ENCODE measurements at regions not wholly inside any gene's neighbourhood (a gene's known extent, or its start where the extent isn't known, plus 50 kb on each side); places are given as distances from the start of the nearest gene placed in this dataset.

DNA sequence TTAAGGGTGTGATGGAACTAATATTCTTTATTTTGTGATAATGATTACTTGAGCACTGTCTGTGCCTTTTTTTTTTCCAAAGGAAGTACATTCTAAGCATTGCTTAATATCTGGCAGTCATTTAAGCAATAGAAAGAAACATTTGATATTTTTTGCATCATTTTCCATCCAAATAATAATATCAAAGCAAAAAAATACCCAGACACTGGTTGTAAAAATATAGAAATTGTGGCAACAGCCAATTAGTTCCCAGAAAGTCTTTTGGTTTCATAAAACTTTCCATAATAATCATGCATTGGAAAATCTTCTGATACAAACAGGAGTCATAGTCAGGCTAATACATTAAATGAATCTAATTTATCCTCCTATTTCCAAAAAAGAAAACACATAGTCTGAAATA, 629.3 kb upstream of the ADAMTS5 start:
- DNase-seq (no peak), ATAC-seq (ENCODE audit: insufficient read depth, low FRiP score) (no peak)
- no peak overlapping the region for H3K9ac ChIP-seq (ENCODE audit: insufficient read depth in 1 of 2, low read length in 2 of 2)
- TF ChIP-seq CTCF (IDR thresholded peaks at IDR 0.05; ENCODE audit: control extremely low read depth, extremely low read depth): no peak
- no peaks in the 10 kb centered on the region for H3K36me3 ChIP-seq (ENCODE audit: control insufficient read depth in 4 of 4, insufficient read depth in 4 of 4, low read length in 4 of 4)
- no peak overlapping the region for H3K27ac ChIP-seq (ENCODE audit: low read depth in 1 of 2, low read length in 1 of 2)
- H3K4me1 ChIP-seq (ENCODE audit: control insufficient read depth in 5 of 5, insufficient read depth in 5 of 5, low read length in 5 of 5): peaks cover 0 to 6% (median 0%) of the 10 kb centered on the region in 5 donors
- no peaks in the 10 kb centered on the region for H3K27me3 ChIP-seq (ENCODE audit: control insufficient read depth in 3 of 3, insufficient read depth in 3 of 3, low read length in 2 of 3)
- H3K4me3 ChIP-seq: no peak overlapping the region
- H3K9me3 ChIP-seq (ENCODE audit: control insufficient read depth in 4 of 4, insufficient read depth in 3 of 4, low read length in 3 of 4): no peaks in the 10 kb centered on the region

DNA sequence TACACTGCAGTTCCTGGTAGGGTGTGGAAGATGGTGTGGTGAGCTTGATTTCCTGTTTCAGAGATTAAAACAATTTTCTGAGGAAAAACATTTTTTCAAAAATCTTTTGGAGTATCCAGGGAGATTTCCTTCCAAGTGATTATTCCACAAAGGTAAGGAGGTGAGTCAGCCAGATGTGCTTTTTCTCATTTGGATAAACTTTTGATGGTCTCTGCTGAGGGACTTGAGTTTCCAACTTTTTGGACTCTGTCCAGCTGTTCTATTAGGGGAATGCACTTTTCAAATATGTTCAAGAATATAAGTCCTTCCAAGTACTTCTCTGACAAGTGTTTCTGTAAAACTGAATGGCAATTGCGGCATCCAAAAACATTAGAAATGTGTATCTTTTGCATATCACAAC, 628.8 kb upstream of the ADAMTS5 start:
- Histone ChIP-seq H3K36me3 (ENCODE audit: control insufficient read depth in 4 of 4, insufficient read depth in 4 of 4, low read length in 4 of 4) (no peaks in the 10 kb centered on the region), H3K4me1 (ENCODE audit: control insufficient read depth in 5 of 5, insufficient read depth in 5 of 5, low read length in 5 of 5) (peaks cover 0 to 6% (median 0%) of the 10 kb centered on the region in 5 donors), H3K27me3 (ENCODE audit: control insufficient read depth in 3 of 3, insufficient read depth in 3 of 3, low read length in 2 of 3) (no peaks in the 10 kb centered on the region), H3K4me3 (no peak overlapping the region), H3K9ac (ENCODE audit: insufficient read depth in 1 of 2, low read length in 2 of 2) (no peak overlapping the region), H3K9me3 (ENCODE audit: control insufficient read depth in 4 of 4, insufficient read depth in 3 of 4, low read length in 3 of 4) (no peaks in the 10 kb centered on the region), H3K27ac (ENCODE audit: low read depth in 1 of 2, low read length in 1 of 2) (no peak overlapping the region)
- TF ChIP-seq CTCF (IDR thresholded peaks at IDR 0.05; ENCODE audit: control extremely low read depth, extremely low read depth): no peak
- peak in 2 of 3 donors; percentile 13 to 46 for DNase-seq
- no peak for ATAC-seq (ENCODE audit: insufficient read depth, low FRiP score)
- WGBS, 2 donors: 72 to 93% methylated on average over 1 of the region's 1 CpG

DNA sequence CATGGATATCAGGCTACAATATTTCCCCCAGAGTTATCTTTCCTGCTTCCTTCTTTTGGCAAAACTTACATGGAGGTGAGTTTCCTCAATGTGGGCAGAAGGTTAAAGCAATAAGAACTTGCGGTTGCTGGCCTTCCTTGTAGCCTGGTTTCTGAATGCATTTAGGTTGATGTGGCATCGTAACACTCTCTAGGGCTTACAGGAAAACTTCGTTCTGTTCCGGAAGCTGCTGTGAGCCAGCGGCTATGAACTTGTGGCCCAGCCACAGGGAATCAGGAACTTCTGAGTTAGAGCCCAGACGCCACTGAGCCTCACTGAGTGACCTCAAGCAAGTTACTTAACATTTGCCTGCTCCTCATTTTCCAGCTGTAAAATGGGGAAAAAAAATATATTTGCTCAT, 623.4 kb upstream of the ADAMTS5 start:
- WGBS, 2 donors: 64 to 80% methylated on average over 6 of the region's 6 CpGs
- TF ChIP-seq CTCF (IDR thresholded peaks at IDR 0.05; ENCODE audit: control extremely low read depth, extremely low read depth): no peak
- Histone ChIP-seq H3K4me1 (ENCODE audit: control insufficient read depth in 5 of 5, insufficient read depth in 5 of 5, low read length in 5 of 5) (no peaks in the 10 kb centered on the region), H3K27ac (ENCODE audit: low read depth in 1 of 2, low read length in 1 of 2) (no peak overlapping the region), H3K4me3 (no peak overlapping the region), H3K36me3 (ENCODE audit: control insufficient read depth in 4 of 4, insufficient read depth in 4 of 4, low read length in 4 of 4) (no peaks in the 10 kb centered on the region), H3K9ac (ENCODE audit: insufficient read depth in 1 of 2, low read length in 2 of 2) (no peak overlapping the region), H3K9me3 (ENCODE audit: control insufficient read depth in 4 of 4, insufficient read depth in 3 of 4, low read length in 3 of 4) (no peaks in the 10 kb centered on the region), H3K27me3 (ENCODE audit: control insufficient read depth in 3 of 3, insufficient read depth in 3 of 3, low read length in 2 of 3) (no peaks in the 10 kb centered on the region)
- DNase-seq: no peak
- ATAC-seq (ENCODE audit: insufficient read depth, low FRiP score): no peak

- no peak overlapping the region for H3K4me3 ChIP-seq
- no peak for TF ChIP-seq CTCF (IDR thresholded peaks at IDR 0.05; ENCODE audit: control extremely low read depth, extremely low read depth)
- ATAC-seq (ENCODE audit: insufficient read depth, low FRiP score) (no peak), DNase-seq (no peak)
- H3K4me1 ChIP-seq (ENCODE audit: control insufficient read depth in 5 of 5, insufficient read depth in 5 of 5, low read length in 5 of 5): no peaks in the 10 kb centered on the region
- H3K9me3 ChIP-seq (ENCODE audit: control insufficient read depth in 4 of 4, insufficient read depth in 3 of 4, low read length in 3 of 4): no peaks in the 10 kb centered on the region
- H3K27me3 ChIP-seq (ENCODE audit: control insufficient read depth in 3 of 3, insufficient read depth in 3 of 3, low read length in 2 of 3): no peaks in the 10 kb centered on the region
- no peaks in the 10 kb centered on the region for H3K36me3 ChIP-seq (ENCODE audit: control insufficient read depth in 4 of 4, insufficient read depth in 4 of 4, low read length in 4 of 4)
- H3K9ac ChIP-seq (ENCODE audit: insufficient read depth in 1 of 2, low read length in 2 of 2): no peak overlapping the region
- H3K27ac ChIP-seq (ENCODE audit: low read depth in 1 of 2, low read length in 1 of 2): no peak overlapping the region
- whole genome bisulfite sequencing, 2 donors: 81 to 86% methylated on average over 3 of the region's 3 CpGs
Observed at GRCh38 chr21:27589781-27590180, 622.9 kb upstream of the ADAMTS5 start.

All from lung (tissue), 11 donors.